ENCODE measurements at regions not wholly inside any gene's neighbourhood (a gene's known extent, or its start where the extent isn't known, plus 50 kb on each side); places are given as distances from the start of the nearest gene placed in this dataset.

DNA sequence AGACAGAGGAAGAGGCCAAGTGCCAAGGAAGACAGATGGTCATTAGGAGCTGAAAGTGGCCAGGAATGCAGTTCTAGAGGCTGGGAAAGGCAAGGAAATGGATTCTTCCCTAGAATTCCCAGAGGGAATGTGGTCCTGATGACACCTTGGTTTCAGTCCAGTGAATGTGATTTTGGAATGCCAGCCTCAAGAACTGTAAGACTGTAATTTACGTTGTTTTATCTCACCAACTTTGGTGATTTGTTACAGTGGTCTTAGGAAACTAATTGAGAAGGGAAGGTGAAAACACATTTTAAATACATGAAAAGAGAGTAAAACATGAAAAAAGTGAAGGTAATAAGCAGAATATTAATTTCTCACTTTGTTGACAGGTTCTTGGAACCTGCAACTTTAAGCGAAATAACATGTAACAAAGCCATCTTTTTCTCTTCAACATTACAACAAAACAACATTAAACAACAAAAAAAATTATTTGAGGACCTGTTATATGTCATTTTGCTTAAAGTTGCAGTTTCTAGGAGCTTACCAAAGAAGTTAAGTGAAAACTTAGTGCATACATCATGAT lies 370.2 kb downstream of the METTL4 start:
- Histone ChIP-seq H3K4me1 (no peaks in the 10 kb centered on the region), H3K27me3 (no peaks in the 10 kb centered on the region), H3K27ac (no peak overlapping the region), H3K36me3 (no peaks in the 10 kb centered on the region), H3K9me3 (no peaks in the 10 kb centered on the region), H3K4me3 (no peak overlapping the region)
- intact Hi-C loops (cut with DNase I) = no loop called here
- TF ChIP-seq, protein P1, sequence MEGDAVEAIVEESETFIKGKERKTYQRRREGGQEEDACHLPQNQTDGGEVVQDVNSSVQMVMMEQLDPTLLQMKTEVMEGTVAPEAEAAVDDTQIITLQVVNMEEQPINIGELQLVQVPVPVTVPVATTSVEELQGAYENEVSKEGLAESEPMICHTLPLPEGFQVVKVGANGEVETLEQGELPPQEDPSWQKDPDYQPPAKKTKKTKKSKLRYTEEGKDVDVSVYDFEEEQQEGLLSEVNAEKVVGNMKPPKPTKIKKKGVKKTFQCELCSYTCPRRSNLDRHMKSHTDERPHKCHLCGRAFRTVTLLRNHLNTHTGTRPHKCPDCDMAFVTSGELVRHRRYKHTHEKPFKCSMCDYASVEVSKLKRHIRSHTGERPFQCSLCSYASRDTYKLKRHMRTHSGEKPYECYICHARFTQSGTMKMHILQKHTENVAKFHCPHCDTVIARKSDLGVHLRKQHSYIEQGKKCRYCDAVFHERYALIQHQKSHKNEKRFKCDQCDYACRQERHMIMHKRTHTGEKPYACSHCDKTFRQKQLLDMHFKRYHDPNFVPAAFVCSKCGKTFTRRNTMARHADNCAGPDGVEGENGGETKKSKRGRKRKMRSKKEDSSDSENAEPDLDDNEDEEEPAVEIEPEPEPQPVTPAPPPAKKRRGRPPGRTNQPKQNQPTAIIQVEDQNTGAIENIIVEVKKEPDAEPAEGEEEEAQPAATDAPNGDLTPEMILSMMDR (IDR thresholded peaks at IDR 0.05) = no peak
- no peak for DNase-seq (ENCODE audit: low spot score in 2 of 2)

DNA sequence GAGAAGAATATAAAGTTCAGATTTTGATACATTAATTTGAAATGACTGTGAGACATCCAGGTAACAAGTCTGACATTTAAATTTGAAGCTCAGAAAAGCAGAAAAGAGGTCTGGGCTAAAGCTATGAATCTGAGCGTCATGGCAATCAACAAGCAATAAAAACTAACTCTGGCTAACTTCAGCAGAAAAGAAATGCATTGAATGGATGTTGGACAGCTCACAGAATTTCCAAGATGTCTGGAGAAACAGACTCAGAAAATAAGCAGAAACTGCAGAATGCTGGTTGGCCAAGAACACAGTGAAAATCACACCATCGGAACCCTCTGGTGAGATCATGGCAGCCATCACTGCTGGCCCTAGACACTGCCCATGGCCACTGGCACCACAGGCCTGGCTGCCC lies 366.6 kb downstream of the METTL4 start:
- DNase-seq (ENCODE audit: low spot score in 2 of 2) = no peak
- Histone ChIP-seq H3K36me3 (no peaks in the 10 kb centered on the region), H3K4me3 (no peak overlapping the region), H3K27me3 (no peaks in the 10 kb centered on the region), H3K27ac (no peak overlapping the region), H3K9me3 (no peaks in the 10 kb centered on the region), H3K4me1 (no peaks in the 10 kb centered on the region)
- TF ChIP-seq, protein P1 (IDR thresholded peaks at IDR 0.05) = no peak
- intact Hi-C loops (cut with DNase I) = no loop called here

DNA sequence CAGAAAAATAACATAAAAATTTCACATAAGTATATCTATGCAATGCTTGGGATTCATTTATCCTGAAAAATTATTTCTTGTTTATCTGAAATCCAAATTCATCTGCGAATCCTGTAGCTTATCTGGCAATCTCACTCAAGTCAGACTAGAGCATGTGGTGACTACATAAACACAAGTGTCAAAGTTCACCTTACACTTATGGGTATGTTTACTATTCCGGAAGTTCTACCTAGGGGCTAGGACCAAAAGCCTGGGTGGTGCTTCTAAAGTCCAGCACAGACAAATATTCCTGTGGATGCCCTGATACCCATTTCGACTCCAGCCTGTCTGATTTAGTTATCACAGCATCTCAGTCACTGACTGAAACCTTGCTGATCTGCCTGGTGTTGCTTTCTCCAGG lies 364.0 kb downstream of the METTL4 start:
- intact Hi-C loops (cut with DNase I) = no loop called here
- no peak overlapping the region for H3K27ac ChIP-seq
- no peak for DNase-seq (ENCODE audit: low spot score in 2 of 2)
- H3K4me3 ChIP-seq = no peak overlapping the region
- TF ChIP-seq, protein P1 (IDR thresholded peaks at IDR 0.05) = no peak
- H3K27me3 ChIP-seq = no peaks in the 10 kb centered on the region
- H3K4me1 ChIP-seq = no peaks in the 10 kb centered on the region
- no peaks in the 10 kb centered on the region for H3K9me3 ChIP-seq
- H3K36me3 ChIP-seq = no peaks in the 10 kb centered on the region

DNA sequence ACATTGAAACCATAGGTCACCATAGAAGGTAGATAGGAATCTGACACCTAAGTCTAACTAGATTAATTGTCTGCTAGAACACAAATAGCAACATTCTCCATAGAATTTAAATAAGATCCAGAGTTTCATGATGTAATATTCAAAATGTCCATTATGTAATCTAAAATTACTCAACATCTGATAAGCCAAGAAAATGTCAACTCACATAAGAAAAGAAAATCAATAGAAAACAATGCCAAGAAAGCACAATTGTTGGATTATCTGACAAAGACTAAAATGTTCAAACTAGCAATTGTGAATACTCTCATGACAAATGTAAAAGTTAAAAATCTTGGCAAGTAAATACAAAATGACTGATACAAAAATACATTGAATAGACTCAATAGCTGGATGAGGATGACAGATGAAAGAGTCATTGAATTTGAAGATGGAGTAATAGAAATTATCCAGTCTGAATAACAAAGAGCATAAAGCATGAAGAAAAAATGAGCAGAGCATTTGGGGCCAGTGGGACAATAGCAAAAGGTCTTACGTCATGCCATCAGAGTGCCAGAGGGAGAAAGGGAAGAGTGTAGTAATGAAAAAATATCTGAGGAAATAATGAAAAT lies 358.6 kb downstream of the METTL4 start:
- H3K4me1 ChIP-seq = no peaks in the 10 kb centered on the region
- intact Hi-C loops (cut with DNase I) = loop anchor here (5.0 kb wide), 1 partner anchor 35 kb away; no protein-coding TSS in a partner anchor

DNA sequence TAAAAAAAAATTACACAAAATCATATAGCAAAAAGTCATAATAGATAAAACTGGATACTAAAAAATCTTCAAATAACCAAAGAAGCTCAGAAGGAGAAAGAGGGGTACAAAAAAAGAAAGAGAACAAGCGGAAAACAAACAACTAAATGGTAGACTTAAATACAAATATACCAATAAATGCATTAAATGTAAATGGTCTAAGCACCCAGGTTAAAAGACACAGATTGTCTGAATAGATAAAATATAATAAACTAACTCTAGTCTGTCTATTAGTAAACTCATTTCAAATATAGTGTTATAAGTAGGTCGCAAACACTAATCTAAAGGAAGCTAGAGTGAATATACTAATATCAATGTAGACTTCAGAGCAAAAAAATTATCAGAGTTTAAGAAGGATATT lies 357.4 kb downstream of the METTL4 start:
- no peak for DNase-seq (ENCODE audit: low spot score in 2 of 2)
- Histone ChIP-seq H3K27ac (no peak overlapping the region), H3K36me3 (no peaks in the 10 kb centered on the region), H3K9me3 (no peaks in the 10 kb centered on the region), H3K4me1 (no peaks in the 10 kb centered on the region), H3K27me3 (no peaks in the 10 kb centered on the region), H3K4me3 (no peak overlapping the region)
- TF ChIP-seq, protein P1 (IDR thresholded peaks at IDR 0.05) = no peak
- intact Hi-C loops (cut with DNase I) = loop anchor here (5.0 kb wide), 1 partner anchor 37 kb away; no protein-coding TSS in a partner anchor

More for the DNA sequence above, 358.6 kb downstream of the METTL4 start:
- Histone ChIP-seq H3K36me3 (no peaks in the 10 kb centered on the region), H3K27me3 (no peaks in the 10 kb centered on the region), H3K4me3 (no peak overlapping the region), H3K9me3 (no peaks in the 10 kb centered on the region), H3K27ac (no peak overlapping the region)
- TF ChIP-seq, protein P1 (IDR thresholded peaks at IDR 0.05) = no peak
- no peak for DNase-seq (ENCODE audit: low spot score in 2 of 2)

Measured in ascending aorta (tissue), 2 donors.